Astrocyte (in vitro differentiated cells and primary cell): ENCODE measurements at regions not wholly inside any gene's neighbourhood (a gene's known extent, or its start where the extent isn't known, plus 50 kb on each side); places are given as distances from the start of the nearest gene placed in this dataset.

Experiments
- DNase-seq: peaks from one replicate; pipeline ENCODE4 v3.0.0-alpha.2; 2010; ENCODE audit warnings: low read depth
- FAIRE-seq: peaks from 2 replicates; lab custom pipeline; 2011; peaks lifted over from hg19 to GRCh38; lab: Jason Lieb, UNC
- H2AFZ ChIP-seq: 2 replicates; pipeline ENCODE4 v1.6.0; 2012; ENCODE audit warnings: low read depth, low read length, inconsistent platforms
- H3K27ac ChIP-seq: 2 replicates; pipeline ENCODE4 v1.5.1; 2011; ENCODE audit warnings: low read depth, low read length, inconsistent platforms
- H3K27me3 ChIP-seq: 2 replicates; pipeline ENCODE4 v1.6.0; 2011; ENCODE audit warnings: low read length, inconsistent platforms; ENCODE audit not compliant: insufficient read depth
- H3K36me3 ChIP-seq: 2 replicates; pipeline ENCODE4 v1.5.1; 2011; ENCODE audit warnings: low read length, inconsistent platforms; ENCODE audit not compliant: insufficient read depth
- H3K4me1 ChIP-seq: 2 replicates; pipeline ENCODE4 v1.5.1; 2011; ENCODE audit warnings: low read length, inconsistent platforms; ENCODE audit not compliant: insufficient read depth
- H3K4me2 ChIP-seq: 2 replicates; pipeline ENCODE4 v1.6.0; 2012; ENCODE audit warnings: low read length, inconsistent platforms
- H3K4me3 ChIP-seq: 2 replicates; pipeline ENCODE4 v1.5.1; 2011; ENCODE audit warnings: low read depth, mild to moderate bottlenecking, low read length, inconsistent platforms; ENCODE audit not compliant: insufficient read depth
- H3K79me2 ChIP-seq: 2 replicates; pipeline ENCODE4 v1.6.0; 2012; ENCODE audit warnings: mild to moderate bottlenecking, low read length, inconsistent platforms; ENCODE audit not compliant: insufficient read depth
- H3K9ac ChIP-seq: 2 replicates; pipeline ENCODE4 v1.6.0; 2012; ENCODE audit warnings: mild to moderate bottlenecking, low read length, inconsistent platforms
- H3K9me3 ChIP-seq: 2 replicates; pipeline ENCODE4 v1.5.1; 2012; ENCODE audit warnings: low read depth, mild to moderate bottlenecking, low read length, inconsistent platforms; ENCODE audit not compliant: insufficient read depth
- H4K20me1 ChIP-seq: 2 replicates; pipeline ENCODE4 v1.6.0; 2012; ENCODE audit warnings: low read length, inconsistent platforms; ENCODE audit not compliant: insufficient read depth
- H3K27ac Mint-ChIP-seq: one replicate; pipeline ENCODE4 v1.8.0; 2021; ENCODE audit warnings: mild to moderate bottlenecking, mixed read lengths; ENCODE audit not compliant: unreplicated experiment
- H3K27me3 Mint-ChIP-seq: one replicate; pipeline ENCODE4 v1.8.0; 2021; ENCODE audit warnings: low read depth, mixed read lengths; ENCODE audit not compliant: unreplicated experiment
- H3K36me3 Mint-ChIP-seq: one replicate; pipeline ENCODE4 v1.8.0; 2021; ENCODE audit warnings: low read depth, mixed read lengths; ENCODE audit not compliant: unreplicated experiment
- H3K4me1 Mint-ChIP-seq: one replicate; pipeline ENCODE4 v1.8.0; 2021; ENCODE audit warnings: low read depth, mixed read lengths; ENCODE audit not compliant: unreplicated experiment
- H3K4me3 Mint-ChIP-seq: one replicate; pipeline ENCODE4 v1.8.0; 2021; ENCODE audit warnings: mild to moderate bottlenecking, moderate library complexity, mixed read lengths; ENCODE audit not compliant: unreplicated experiment
- H3K9me3 Mint-ChIP-seq: one replicate; pipeline ENCODE4 v1.8.0; 2021; ENCODE audit warnings: mild to moderate bottlenecking, mixed read lengths; ENCODE audit not compliant: unreplicated experiment
- CTCF ChIP-seq: IDR thresholded peaks from 2 replicates; pipeline ENCODE4 v1.5.1; 2011; ENCODE audit warnings: low read depth, mild to moderate bottlenecking, inconsistent platforms, low read length, moderate library complexity; ENCODE audit not compliant: insufficient read depth
- EZH2 ChIP-seq: IDR thresholded peaks from 2 replicates; pipeline ENCODE4 v1.6.1; 2012; ENCODE audit warnings: mild to moderate bottlenecking, low read length, inconsistent platforms; ENCODE audit not compliant: insufficient read depth

GRCh38 chr2:235135990-235136561 lies 184.3 kb downstream of the SH3BP4 start:
- Mint-ChIP-seq H3K4me3 (no peak overlapping the region), H3K9me3 (no peaks in the 10 kb centered on the region), H3K4me1 (no peaks in the 10 kb centered on the region), H3K27me3 (peaks cover 39% of the 10 kb centered on the region), H3K27ac (no peak overlapping the region), H3K36me3 (no peaks in the 10 kb centered on the region)
- Histone ChIP-seq H3K9ac (no peak overlapping the region), H3K4me3 (no peak overlapping the region), H4K20me1 (no peaks in the 10 kb centered on the region), H3K4me1 (no peaks in the 10 kb centered on the region), H3K9me3 (no peaks in the 10 kb centered on the region), H2AFZ (no peak overlapping the region), H3K27me3 (peaks cover 18% of the 10 kb centered on the region), H3K4me2 (no peak overlapping the region), H3K36me3 (no peaks in the 10 kb centered on the region), H3K79me2 (no peaks in the 10 kb centered on the region), H3K27ac (no peak overlapping the region)
- DNase-seq (peak; percentile 46), FAIRE-seq (peak; percentile 71)
- no peak for TF ChIP-seq EZH2
- TF ChIP-seq CTCF: peak; percentile 66

- H3K27ac Mint-ChIP-seq: no peak overlapping the region
- Histone ChIP-seq H3K79me2 (no peaks in the 10 kb centered on the region), H3K9ac (no peak overlapping the region), H3K27me3 (peaks cover 20% of the 10 kb centered on the region), H3K27ac (no peak overlapping the region), H4K20me1 (no peaks in the 10 kb centered on the region), H3K4me2 (no peak overlapping the region), H3K4me3 (no peak overlapping the region), H3K36me3 (no peaks in the 10 kb centered on the region), H3K4me1 (no peaks in the 10 kb centered on the region), H2AFZ (no peak overlapping the region), H3K9me3 (no peaks in the 10 kb centered on the region)
- no peak for FAIRE-seq
- TF ChIP-seq CTCF: no peak
- TF ChIP-seq EZH2: no peak
- DNase-seq: no peak
- no peaks in the 10 kb centered on the region for H3K9me3 Mint-ChIP-seq
- no peak overlapping the region for H3K4me3 Mint-ChIP-seq
- peaks cover 33% of the 10 kb centered on the region for H3K27me3 Mint-ChIP-seq
- H3K4me1 Mint-ChIP-seq: no peaks in the 10 kb centered on the region
- no peaks in the 10 kb centered on the region for H3K36me3 Mint-ChIP-seq
Measured at GRCh38 chr2:235138339-235138738, 186.5 kb downstream of the SH3BP4 start.

- H3K27ac Mint-ChIP-seq: no peak overlapping the region
- no peaks in the 10 kb centered on the region for H3K36me3 Mint-ChIP-seq
Measured at GRCh38 chr2:235139956-235140800, 188.4 kb downstream of the SH3BP4 start.

More at GRCh38 chr2:235139956-235140800, 188.4 kb downstream of the SH3BP4 start:
- Histone ChIP-seq H3K27me3 (peaks cover 15% of the 10 kb centered on the region), H3K4me2 (no peak overlapping the region), H3K27ac (no peak overlapping the region), H3K9ac (no peak overlapping the region), H3K4me1 (no peaks in the 10 kb centered on the region), H2AFZ (no peak overlapping the region), H3K36me3 (no peaks in the 10 kb centered on the region), H3K9me3 (no peaks in the 10 kb centered on the region), H3K79me2 (no peaks in the 10 kb centered on the region), H3K4me3 (no peak overlapping the region), H4K20me1 (no peaks in the 10 kb centered on the region)
- no peak for FAIRE-seq
- TF ChIP-seq EZH2 (no peak), CTCF (no peak)
- no peaks in the 10 kb centered on the region for H3K9me3 Mint-ChIP-seq
- H3K27me3 Mint-ChIP-seq: peaks cover 28% of the 10 kb centered on the region
- DNase-seq: no peak
- no peak overlapping the region for H3K4me3 Mint-ChIP-seq
- no peaks in the 10 kb centered on the region for H3K4me1 Mint-ChIP-seq
